ENCODE measurements at regions not wholly inside any gene's neighbourhood (a gene's known extent, or its start where the extent isn't known, plus 50 kb on each side); places are given as distances from the start of the nearest gene placed in this dataset.
"Not testable (repeated sequence)": the region's sequence is repeated elsewhere in the genome, so short reads cannot be mapped to it uniquely, and the experiment has no call there.

DNA sequence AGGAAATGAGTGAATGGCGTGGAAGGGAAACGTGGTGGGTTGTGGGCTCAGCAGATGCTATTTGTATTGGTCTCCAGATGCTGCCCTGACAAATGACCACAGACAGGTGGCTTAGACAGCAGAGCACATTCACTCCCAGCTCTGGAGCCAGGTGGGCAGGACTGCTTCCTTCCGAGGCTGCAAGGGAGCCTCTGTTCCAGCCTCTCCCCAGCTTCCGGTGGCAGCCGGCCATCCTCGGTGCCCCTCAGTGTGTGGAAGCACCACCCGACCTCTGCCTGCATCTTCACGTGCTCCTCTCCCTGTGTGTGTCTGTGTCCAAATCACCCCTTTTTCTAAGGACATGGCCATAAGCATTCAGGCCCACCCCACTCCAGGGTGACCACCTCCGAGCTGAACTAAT, 105.1 kb downstream of the SOX1 start:
- Histone ChIP-seq H3K27me3 (ENCODE audit: low read depth) (peaks cover 21% of the 10 kb centered on the region), H3K36me3 (no peaks in the 10 kb centered on the region), H3K27ac (replicated peaks) (no peak overlapping the region), H3K4me1 (peaks cover 8% of the 10 kb centered on the region), H3K4me3 (no peak overlapping the region), H3K9me3 (replicated peaks) (peaks cover 10% of the 10 kb centered on the region)
- TF ChIP-seq, protein P1, sequence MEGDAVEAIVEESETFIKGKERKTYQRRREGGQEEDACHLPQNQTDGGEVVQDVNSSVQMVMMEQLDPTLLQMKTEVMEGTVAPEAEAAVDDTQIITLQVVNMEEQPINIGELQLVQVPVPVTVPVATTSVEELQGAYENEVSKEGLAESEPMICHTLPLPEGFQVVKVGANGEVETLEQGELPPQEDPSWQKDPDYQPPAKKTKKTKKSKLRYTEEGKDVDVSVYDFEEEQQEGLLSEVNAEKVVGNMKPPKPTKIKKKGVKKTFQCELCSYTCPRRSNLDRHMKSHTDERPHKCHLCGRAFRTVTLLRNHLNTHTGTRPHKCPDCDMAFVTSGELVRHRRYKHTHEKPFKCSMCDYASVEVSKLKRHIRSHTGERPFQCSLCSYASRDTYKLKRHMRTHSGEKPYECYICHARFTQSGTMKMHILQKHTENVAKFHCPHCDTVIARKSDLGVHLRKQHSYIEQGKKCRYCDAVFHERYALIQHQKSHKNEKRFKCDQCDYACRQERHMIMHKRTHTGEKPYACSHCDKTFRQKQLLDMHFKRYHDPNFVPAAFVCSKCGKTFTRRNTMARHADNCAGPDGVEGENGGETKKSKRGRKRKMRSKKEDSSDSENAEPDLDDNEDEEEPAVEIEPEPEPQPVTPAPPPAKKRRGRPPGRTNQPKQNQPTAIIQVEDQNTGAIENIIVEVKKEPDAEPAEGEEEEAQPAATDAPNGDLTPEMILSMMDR (IDR thresholded peaks at IDR 0.05; ENCODE audit: borderline replicate concordance) = no peak
- intact Hi-C loops (cut with micrococcal nuclease) = no loop called here
- no peak for DNase-seq

DNA sequence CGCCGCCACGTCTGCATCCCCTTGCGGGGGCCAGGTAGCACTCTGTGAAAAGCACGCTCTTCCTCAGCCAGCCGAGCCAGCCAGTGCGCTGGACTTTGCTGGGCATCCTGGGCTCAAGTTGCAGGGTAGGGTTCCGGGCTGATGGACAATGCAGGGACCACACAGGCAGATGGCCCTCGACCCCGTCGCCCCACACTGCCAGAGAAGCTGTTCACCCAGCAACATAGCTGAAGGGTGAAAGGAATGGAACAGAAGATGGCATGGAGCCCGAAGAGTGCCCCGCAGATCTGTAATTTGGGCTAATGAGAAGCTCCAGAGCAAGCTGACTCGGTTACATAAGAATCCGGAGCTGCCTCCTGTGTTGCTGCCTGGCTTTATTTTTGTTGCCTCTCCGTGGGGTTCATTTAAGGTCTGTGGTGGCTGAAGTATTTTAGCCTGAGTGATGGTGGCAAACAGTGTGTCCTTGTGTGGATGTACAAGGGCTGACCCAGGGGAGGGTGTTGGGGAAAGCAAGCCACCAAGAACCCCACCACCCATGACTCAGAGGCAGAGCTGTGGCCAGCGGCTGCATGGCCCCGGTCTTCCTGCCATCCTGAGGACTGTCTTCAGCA, 105.8 kb downstream of the SOX1 start:
- Histone ChIP-seq H3K27me3 (ENCODE audit: low read depth) (peaks cover 14% of the 10 kb centered on the region), H3K4me3 (no peak overlapping the region), H3K27ac (replicated peaks) (no peak overlapping the region), H3K36me3 (no peaks in the 10 kb centered on the region), H3K4me1 (peaks cover 14% of the 10 kb centered on the region), H3K9me3 (replicated peaks) (peaks cover 10% of the 10 kb centered on the region)
- no peak for DNase-seq
- intact Hi-C loops (cut with micrococcal nuclease) = no loop called here
- TF ChIP-seq, protein P1 (IDR thresholded peaks at IDR 0.05; ENCODE audit: borderline replicate concordance) = no peak

DNA sequence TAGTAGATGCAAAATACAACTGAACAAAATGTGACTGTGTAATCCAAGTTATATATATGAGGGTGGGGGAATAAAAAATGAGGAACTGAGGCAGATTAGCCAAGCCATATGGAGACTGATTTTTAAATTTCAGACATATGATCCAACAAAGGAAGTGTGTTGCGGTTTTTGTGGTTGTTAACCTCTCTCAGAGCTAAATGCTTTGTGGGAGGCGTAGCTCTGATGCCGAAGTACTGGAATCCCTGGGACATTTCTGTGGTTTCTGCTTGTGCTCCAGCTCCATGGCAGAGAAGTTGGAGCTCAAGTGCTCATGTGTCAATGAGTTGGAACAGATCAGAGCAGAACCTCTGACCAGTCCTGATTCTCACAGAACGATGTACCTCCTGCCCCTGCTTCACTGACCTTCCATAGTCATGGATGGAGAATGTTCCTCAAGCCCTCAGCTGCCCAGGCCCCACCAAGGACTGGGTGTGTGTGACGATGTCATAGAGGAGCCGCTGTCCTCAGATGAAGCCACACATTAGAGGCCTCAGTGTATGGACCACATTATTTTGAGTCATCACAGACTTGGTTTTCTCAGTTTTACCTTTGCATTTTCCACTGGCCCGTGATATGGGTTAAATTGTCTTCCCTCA, 107.6 kb downstream of the SOX1 start:
- H3K4me1 ChIP-seq = peaks cover 16% of the 10 kb centered on the region
- H3K27me3 ChIP-seq (ENCODE audit: low read depth) = peaks cover 23% of the 10 kb centered on the region
- H3K4me3 ChIP-seq = no peak overlapping the region
- H3K36me3 ChIP-seq = no peaks in the 10 kb centered on the region
- H3K9me3 ChIP-seq (replicated peaks) = peaks cover 10% of the 10 kb centered on the region
- intact Hi-C loops (cut with micrococcal nuclease) = no loop called here
- TF ChIP-seq, protein P1 (IDR thresholded peaks at IDR 0.05; ENCODE audit: borderline replicate concordance) = no peak
- no peak for DNase-seq
- no peak overlapping the region for H3K27ac ChIP-seq (replicated peaks)

DNA sequence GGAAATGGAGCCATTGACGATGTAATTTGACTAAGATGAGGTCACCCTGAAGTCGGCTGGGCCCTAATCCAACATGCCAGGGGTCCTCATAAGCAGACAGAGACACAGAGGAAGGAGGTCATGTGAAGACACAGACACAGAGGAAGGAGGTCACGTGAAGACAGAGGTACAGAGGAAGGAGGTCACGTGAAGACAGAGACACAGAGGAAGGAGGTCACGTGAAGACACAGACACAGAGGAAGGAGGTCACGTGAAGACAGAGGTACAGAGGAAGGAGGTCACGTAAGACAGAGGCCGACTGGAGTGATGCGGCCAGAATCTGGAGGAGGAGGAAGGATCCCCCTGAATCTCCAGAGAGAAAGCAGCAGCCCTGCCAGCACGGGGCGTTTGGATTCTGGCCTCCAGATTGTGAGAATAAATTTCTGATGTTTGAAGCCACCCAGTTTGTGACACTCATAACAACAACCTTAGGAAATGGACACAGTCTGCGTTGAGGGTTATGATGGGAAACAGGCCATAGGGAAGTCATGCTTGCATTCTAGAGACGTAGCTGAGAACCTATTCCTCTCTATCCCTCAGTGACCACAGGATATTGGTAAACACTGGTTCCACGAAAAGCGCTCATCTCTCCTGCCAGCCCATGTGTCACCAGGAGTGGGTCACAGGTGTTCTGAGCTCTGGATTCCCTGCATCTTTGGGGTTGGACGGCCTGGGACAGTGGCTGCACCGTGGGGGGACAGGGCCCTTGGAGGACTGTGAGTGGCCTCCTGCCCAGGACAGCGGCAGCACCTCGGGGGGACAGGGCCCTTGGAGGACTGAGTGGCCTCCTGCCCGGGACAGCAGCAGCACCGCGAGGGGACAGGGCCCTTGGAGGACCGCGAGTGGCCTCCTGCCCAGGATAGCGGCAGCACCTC, 108.5 kb downstream of the SOX1 start:
- H3K36me3 ChIP-seq = no peaks in the 10 kb centered on the region
- peaks cover 16% of the 10 kb centered on the region for H3K4me1 ChIP-seq
- TF ChIP-seq, protein P1 (IDR thresholded peaks at IDR 0.05; ENCODE audit: borderline replicate concordance) = no peak
- no peak overlapping the region for H3K27ac ChIP-seq (replicated peaks)
- no peak overlapping the region for H3K4me3 ChIP-seq
- intact Hi-C loops (cut with micrococcal nuclease) = no loop called here
- peaks cover 10% of the 10 kb centered on the region for H3K9me3 ChIP-seq (replicated peaks)
- no peak for DNase-seq
- peaks cover 31% of the 10 kb centered on the region for H3K27me3 ChIP-seq (ENCODE audit: low read depth)

DNA sequence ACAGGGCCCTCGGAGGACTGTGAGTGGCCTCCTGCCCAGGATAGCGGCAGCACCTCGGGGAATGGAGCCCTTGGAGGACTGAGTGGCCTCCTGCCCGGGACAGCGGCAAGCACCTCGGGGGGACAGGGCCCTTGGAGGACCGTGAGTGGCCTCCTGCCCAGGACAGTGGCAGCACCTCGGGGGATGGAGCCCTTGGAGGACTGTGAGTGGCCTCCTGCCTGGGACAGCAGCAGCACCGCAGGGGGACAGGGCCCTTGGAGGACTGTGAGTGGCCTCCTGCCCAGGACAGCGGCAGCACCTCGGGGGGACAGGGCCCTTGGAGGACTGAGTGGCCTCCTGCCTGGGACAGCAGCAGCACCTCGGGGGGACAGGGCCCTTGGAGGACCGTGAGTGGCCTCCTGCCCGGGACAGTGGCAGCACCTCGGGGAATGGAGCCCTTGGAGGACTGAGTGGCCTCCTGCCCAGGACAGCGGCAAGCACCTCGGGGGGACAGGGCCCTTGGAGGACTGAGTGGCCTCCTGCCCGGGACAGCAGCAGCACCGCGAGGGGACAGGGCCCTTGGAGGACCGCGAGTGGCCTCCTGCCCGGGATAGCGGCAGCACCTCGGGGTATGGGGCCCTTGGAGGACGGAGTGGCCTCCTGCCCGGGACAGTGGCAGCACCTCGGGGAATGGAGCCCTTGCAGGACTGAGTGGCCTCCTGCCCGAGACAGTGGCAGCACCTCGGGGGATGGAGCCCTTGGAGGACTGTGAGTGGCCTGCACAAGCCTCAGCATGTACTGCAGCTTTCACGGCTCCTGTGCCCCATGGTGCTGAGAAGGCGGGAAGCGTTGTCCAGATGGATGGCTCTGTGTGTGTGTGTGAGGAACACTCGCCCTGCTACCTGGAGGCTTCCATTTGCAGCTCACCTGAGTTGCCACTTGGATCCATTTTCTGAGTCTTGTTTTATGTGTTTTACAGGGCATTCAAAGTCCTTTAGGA, 109.5 kb downstream of the SOX1 start:
- H3K4me3 ChIP-seq; H3K36me3 ChIP-seq; intact Hi-C loops (cut with micrococcal nuclease); H3K27ac ChIP-seq (replicated peaks); DNase-seq: not testable (repeated sequence)
- peaks cover 10% of the 10 kb centered on the region for H3K9me3 ChIP-seq (replicated peaks)
- peaks cover 34% of the 10 kb centered on the region for H3K27me3 ChIP-seq (ENCODE audit: low read depth)
- H3K4me1 ChIP-seq = peaks cover 16% of the 10 kb centered on the region

Data from left ventricle myocardium inferior (tissue), 1 donor.